ENCODE measurements at regions not wholly inside any gene's neighbourhood (a gene's known extent, or its start where the extent isn't known, plus 50 kb on each side); places are given as distances from the start of the nearest gene placed in this dataset.
"Not testable (repeated sequence)": the region's sequence is repeated elsewhere in the genome, so short reads cannot be mapped to it uniquely, and the experiment has no call there.

- no peak overlapping the region for H2AFZ ChIP-seq (ENCODE audit: low read length)
- H4K20me1 ChIP-seq (ENCODE audit: control insufficient read depth, insufficient read depth, insufficient read length) = no peaks in the 10 kb centered on the region
- no peak overlapping the region for H3K18ac ChIP-seq (ENCODE audit: insufficient read length, low read depth, low read length)
- H3K36me3 Mint-ChIP-seq (ENCODE audit: insufficient read depth in 1 of 3, low read depth in 3 of 3) = peaks cover 0 to under 1% (median 0%) of the 10 kb centered on the region in 3 experiments; a peak in 1 of 7 replicates
- no peak for DNase-seq
- H2BK12ac ChIP-seq (ENCODE audit: insufficient read length, low read depth, low read length) = no peak overlapping the region
- no peak overlapping the region for H2BK5ac ChIP-seq (ENCODE audit: insufficient read length, low read length)
- H3K27ac ChIP-seq (ENCODE audit: insufficient read length, low read depth, low read length) = no peak overlapping the region
- H3K9ac ChIP-seq (ENCODE audit: extremely low read depth, insufficient read length, low read length) = no peak overlapping the region
- H3K9me3 ChIP-seq (ENCODE audit: control insufficient read depth, low read depth, low read length) = no peaks in the 10 kb centered on the region
- TF ChIP-seq CTCF (conservative IDR thresholded peaks at IDR 0.05) = no peak
- H2BK20ac ChIP-seq (ENCODE audit: low read depth, low read length, poor library complexity, severe bottlenecking) = no peak overlapping the region
- H3K23me2 ChIP-seq (ENCODE audit: insufficient read length, low read depth, low read length, poor library complexity, severe bottlenecking) = no peaks in the 10 kb centered on the region
- no peak overlapping the region for H3K23ac ChIP-seq (ENCODE audit: insufficient read length, low read depth, low read length)
- H3K4me1 ChIP-seq (ENCODE audit: insufficient read depth, low read length) = no peaks in the 10 kb centered on the region
- no peaks in the 10 kb centered on the region for H3K79me1 ChIP-seq (ENCODE audit: insufficient read depth, low read depth, low read length, poor library complexity, severe bottlenecking)
- no peak overlapping the region for H4K91ac ChIP-seq (ENCODE audit: insufficient read length, low read depth, low read length)
- H3K27ac Mint-ChIP-seq = no peak overlapping the region
- H3K27me3 ChIP-seq (ENCODE audit: insufficient read depth, low read length) = no peaks in the 10 kb centered on the region
- H3K4ac ChIP-seq (ENCODE audit: low read depth, low read length) = no peak overlapping the region
- H3K56ac ChIP-seq (ENCODE audit: insufficient read length, low read depth, low read length) = no peak overlapping the region
- no peaks in the 10 kb centered on the region for H3K4me1 Mint-ChIP-seq
- no peak overlapping the region for H3K14ac ChIP-seq (ENCODE audit: insufficient read depth, low read length)
- H3T11ph ChIP-seq (ENCODE audit: low read length) = no peak overlapping the region
- no peak overlapping the region for H2AK5ac ChIP-seq (ENCODE audit: insufficient read length, low read length)
- H3K4me3 Mint-ChIP-seq = no peak overlapping the region
- H3K9me3 Mint-ChIP-seq = peaks cover under 1% of the 10 kb centered on the region in 2 experiments; a peak in 3 of 5 replicates
- no peak overlapping the region for H2BK15ac ChIP-seq (ENCODE audit: low read depth, low read length)
- no peak overlapping the region for H4K5ac ChIP-seq (ENCODE audit: insufficient read length, low read depth, low read length)
- H3K4me2 ChIP-seq (ENCODE audit: insufficient read depth, insufficient read length, low read length) = no peak overlapping the region
- H3K27me3 Mint-ChIP-seq (ENCODE audit: low read depth) = no peaks in the 10 kb centered on the region
- no peaks in the 10 kb centered on the region for H3K79me2 ChIP-seq (ENCODE audit: insufficient read depth, low read length)
- no peak overlapping the region for H4K8ac ChIP-seq (replicated peaks; ENCODE audit: insufficient read length, low read depth, low read length)
- no peak overlapping the region for H2BK120ac ChIP-seq (ENCODE audit: low read depth, low read length, poor library complexity, severe bottlenecking)
- WGBS (ENCODE audit: extremely low coverage, insufficient read length, low lambda C conversion rate) = no CpG with 5 or more reads among the region's 3 CpGs
Observed at GRCh38 chr6:48377115-48377514, 266.1 kb upstream of the PTCHD4 start.

- not testable (repeated sequence) for H3K4me1 Mint-ChIP-seq; H3K18ac ChIP-seq (ENCODE audit: insufficient read length, low read depth, low read length); H3K79me1 ChIP-seq (ENCODE audit: insufficient read depth, low read depth, low read length, poor library complexity, severe bottlenecking); H4K5ac ChIP-seq (ENCODE audit: insufficient read length, low read depth, low read length); H2AK5ac ChIP-seq (ENCODE audit: insufficient read length, low read length); H3K4ac ChIP-seq (ENCODE audit: low read depth, low read length); H3K27me3 Mint-ChIP-seq (ENCODE audit: low read depth); H4K20me1 ChIP-seq (ENCODE audit: control insufficient read depth, insufficient read depth, insufficient read length); H4K8ac ChIP-seq (replicated peaks; ENCODE audit: insufficient read length, low read depth, low read length); H3K14ac ChIP-seq (ENCODE audit: insufficient read depth, low read length); H2BK120ac ChIP-seq (ENCODE audit: low read depth, low read length, poor library complexity, severe bottlenecking); H3K56ac ChIP-seq (ENCODE audit: insufficient read length, low read depth, low read length); H2BK12ac ChIP-seq (ENCODE audit: insufficient read length, low read depth, low read length); H4K91ac ChIP-seq (ENCODE audit: insufficient read length, low read depth, low read length); H3K4me2 ChIP-seq (ENCODE audit: insufficient read depth, insufficient read length, low read length); H2BK15ac ChIP-seq (ENCODE audit: low read depth, low read length); H2AFZ ChIP-seq (ENCODE audit: low read length); H3K27me3 ChIP-seq (ENCODE audit: insufficient read depth, low read length); H3K9me3 ChIP-seq (ENCODE audit: control insufficient read depth, low read depth, low read length); H3K27ac ChIP-seq (ENCODE audit: insufficient read length, low read depth, low read length); H3K23me2 ChIP-seq (ENCODE audit: insufficient read length, low read depth, low read length, poor library complexity, severe bottlenecking); H3K4me1 ChIP-seq (ENCODE audit: insufficient read depth, low read length); DNase-seq; H2BK20ac ChIP-seq (ENCODE audit: low read depth, low read length, poor library complexity, severe bottlenecking); H3T11ph ChIP-seq (ENCODE audit: low read length); H3K27ac Mint-ChIP-seq; H3K79me2 ChIP-seq (ENCODE audit: insufficient read depth, low read length); H3K23ac ChIP-seq (ENCODE audit: insufficient read length, low read depth, low read length); H3K9ac ChIP-seq (ENCODE audit: extremely low read depth, insufficient read length, low read length); H3K4me3 Mint-ChIP-seq; H2BK5ac ChIP-seq (ENCODE audit: insufficient read length, low read length)
- Mint-ChIP-seq H3K36me3 (ENCODE audit: insufficient read depth in 1 of 3, low read depth in 3 of 3) (peaks cover 4 to 17% (median 9%) of the 10 kb centered on the region in 3 experiments; a peak in 5 of 7 replicates), H3K9me3 (peaks cover 19 to 20% of the 10 kb centered on the region in 2 experiments)
- WGBS (ENCODE audit: extremely low coverage, insufficient read length, low lambda C conversion rate) = no CpG with 5 or more reads among the region's 34 CpGs
Observed at GRCh38 chr6:48371226-48371625, 260.2 kb upstream of the PTCHD4 start.

All from H9 (cell line).